ENCODE measurements at regions not wholly inside any gene's neighbourhood (a gene's known extent, or its start where the extent isn't known, plus 50 kb on each side); places are given as distances from the start of the nearest gene placed in this dataset.
"Not testable (repeated sequence)": the region's sequence is repeated elsewhere in the genome, so short reads cannot be mapped to it uniquely, and the experiment has no call there.

DNA sequence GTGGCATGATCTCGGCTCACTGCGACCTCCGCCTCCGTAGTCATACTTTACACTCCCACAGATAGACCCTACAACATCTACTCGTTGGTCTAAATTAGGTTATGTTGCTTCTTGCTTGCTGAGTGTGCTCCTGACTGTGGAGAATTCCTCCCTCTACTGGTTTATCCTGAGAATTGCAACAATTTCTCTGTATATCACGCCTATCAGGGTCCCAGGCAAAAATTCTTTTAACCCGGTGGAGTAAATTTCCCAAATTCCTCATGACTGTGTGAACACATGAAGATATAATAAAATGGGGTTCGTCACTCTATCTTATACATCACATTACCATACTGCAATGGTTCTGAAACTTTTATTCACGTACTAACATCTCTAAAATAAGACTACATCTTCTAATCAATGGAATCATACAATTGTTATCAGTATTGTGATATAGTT lies 156.7 kb downstream of the EVA1A start:
- Histone ChIP-seq H3K36me3 (no peaks in the 10 kb centered on the region), H3K27me3 (peaks cover 39% of the 10 kb centered on the region), H3K9me3 (no peaks in the 10 kb centered on the region), H3K4me3 (ENCODE audit: low read depth in 1 of 2, low read length in 1 of 2) (no peak overlapping the region), H3K4me1 (ENCODE audit: control insufficient read depth in 1 of 2, insufficient read depth in 1 of 2, low read depth in 1 of 2, low read length in 1 of 2) (no peaks in the 10 kb centered on the region), H3K27ac (no peak overlapping the region)
- TF ChIP-seq, protein P1, sequence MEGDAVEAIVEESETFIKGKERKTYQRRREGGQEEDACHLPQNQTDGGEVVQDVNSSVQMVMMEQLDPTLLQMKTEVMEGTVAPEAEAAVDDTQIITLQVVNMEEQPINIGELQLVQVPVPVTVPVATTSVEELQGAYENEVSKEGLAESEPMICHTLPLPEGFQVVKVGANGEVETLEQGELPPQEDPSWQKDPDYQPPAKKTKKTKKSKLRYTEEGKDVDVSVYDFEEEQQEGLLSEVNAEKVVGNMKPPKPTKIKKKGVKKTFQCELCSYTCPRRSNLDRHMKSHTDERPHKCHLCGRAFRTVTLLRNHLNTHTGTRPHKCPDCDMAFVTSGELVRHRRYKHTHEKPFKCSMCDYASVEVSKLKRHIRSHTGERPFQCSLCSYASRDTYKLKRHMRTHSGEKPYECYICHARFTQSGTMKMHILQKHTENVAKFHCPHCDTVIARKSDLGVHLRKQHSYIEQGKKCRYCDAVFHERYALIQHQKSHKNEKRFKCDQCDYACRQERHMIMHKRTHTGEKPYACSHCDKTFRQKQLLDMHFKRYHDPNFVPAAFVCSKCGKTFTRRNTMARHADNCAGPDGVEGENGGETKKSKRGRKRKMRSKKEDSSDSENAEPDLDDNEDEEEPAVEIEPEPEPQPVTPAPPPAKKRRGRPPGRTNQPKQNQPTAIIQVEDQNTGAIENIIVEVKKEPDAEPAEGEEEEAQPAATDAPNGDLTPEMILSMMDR (IDR thresholded peaks at IDR 0.05), result peak; percentile 19

DNA sequence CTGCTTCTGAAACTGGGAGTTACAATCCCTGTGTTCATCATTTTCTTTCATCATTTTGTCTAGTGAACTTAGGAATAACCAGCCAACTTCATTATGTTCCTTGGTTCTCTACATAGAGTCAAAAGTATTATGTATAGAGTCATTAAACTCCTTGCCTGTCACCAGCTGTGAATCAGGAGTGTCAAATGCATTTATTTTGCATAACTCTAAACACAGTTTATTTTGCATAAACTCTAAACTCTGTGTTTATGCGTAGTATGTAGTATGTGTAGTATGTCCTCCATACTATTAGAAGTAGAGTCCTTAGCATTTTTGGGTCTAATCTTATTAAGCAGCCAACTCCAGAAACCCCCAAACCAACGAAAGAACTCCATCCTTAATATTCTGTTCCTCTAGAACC lies 164.4 kb downstream of the EVA1A start:
- no peaks in the 10 kb centered on the region for H3K9me3 ChIP-seq
- TF ChIP-seq, protein P1 (IDR thresholded peaks at IDR 0.05), result no peak
- no peak overlapping the region for H3K4me3 ChIP-seq (ENCODE audit: low read depth in 1 of 2, low read length in 1 of 2)
- no peaks in the 10 kb centered on the region for H3K36me3 ChIP-seq
- H3K27ac ChIP-seq, result no peak overlapping the region
- no peaks in the 10 kb centered on the region for H3K27me3 ChIP-seq
- H3K4me1 ChIP-seq (ENCODE audit: control insufficient read depth in 1 of 2, insufficient read depth in 1 of 2, low read depth in 1 of 2, low read length in 1 of 2), result no peaks in the 10 kb centered on the region

DNA sequence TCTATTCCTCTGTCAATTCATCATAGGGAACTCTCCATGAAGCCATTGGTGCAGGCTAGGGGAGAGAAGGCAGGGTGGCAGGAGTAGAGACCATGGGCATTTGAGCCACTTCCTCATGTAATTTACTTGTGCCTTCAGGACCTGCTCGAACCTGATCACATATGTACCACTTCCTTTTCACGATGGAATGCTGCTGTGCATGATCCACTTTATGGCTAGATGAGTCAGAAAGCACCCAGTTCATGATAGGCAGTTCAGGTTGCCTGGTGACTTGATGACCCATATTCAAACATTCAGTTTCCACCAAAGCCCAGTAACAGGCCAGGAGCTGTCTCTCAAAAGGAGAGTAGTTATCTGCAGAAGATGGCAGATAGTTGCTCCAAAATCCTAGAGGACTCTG lies 166.0 kb downstream of the EVA1A start:
- H3K4me1 ChIP-seq (ENCODE audit: control insufficient read depth in 1 of 2, insufficient read depth in 1 of 2, low read depth in 1 of 2, low read length in 1 of 2); H3K4me3 ChIP-seq (ENCODE audit: low read depth in 1 of 2, low read length in 1 of 2); H3K27ac ChIP-seq: not testable (repeated sequence)

DNA sequence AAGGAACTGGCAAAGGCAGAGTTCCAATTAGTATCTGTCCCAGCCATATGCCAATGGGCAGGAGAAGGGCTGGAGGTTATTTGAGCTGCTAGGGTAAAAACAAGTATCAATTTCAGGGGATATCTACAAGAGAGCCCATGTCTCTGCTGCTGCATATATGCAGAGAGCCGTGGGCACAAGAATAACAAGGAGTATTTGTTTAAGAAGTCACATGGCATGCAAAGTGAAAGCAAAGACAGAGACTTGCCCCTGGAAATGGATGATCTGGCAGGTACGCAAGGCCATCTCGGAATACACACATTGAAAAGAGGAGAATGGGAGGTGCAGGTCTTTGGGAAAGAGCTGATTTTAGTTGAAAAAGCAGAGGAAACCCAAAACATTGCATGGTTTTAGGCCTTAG lies 170.6 kb downstream of the EVA1A start:
- Histone ChIP-seq H3K27me3 (no peaks in the 10 kb centered on the region), H3K4me1 (ENCODE audit: control insufficient read depth in 1 of 2, insufficient read depth in 1 of 2, low read depth in 1 of 2, low read length in 1 of 2) (no peaks in the 10 kb centered on the region), H3K9me3 (no peaks in the 10 kb centered on the region), H3K36me3 (no peaks in the 10 kb centered on the region), H3K4me3 (ENCODE audit: low read depth in 1 of 2, low read length in 1 of 2) (no peak overlapping the region), H3K27ac (no peak overlapping the region)
- TF ChIP-seq, protein P1 (IDR thresholded peaks at IDR 0.05), result no peak

More for the DNA sequence above, 166.0 kb downstream of the EVA1A start:
- not testable (repeated sequence) for H3K27me3 ChIP-seq, H3K9me3 ChIP-seq, H3K36me3 ChIP-seq

DNA sequence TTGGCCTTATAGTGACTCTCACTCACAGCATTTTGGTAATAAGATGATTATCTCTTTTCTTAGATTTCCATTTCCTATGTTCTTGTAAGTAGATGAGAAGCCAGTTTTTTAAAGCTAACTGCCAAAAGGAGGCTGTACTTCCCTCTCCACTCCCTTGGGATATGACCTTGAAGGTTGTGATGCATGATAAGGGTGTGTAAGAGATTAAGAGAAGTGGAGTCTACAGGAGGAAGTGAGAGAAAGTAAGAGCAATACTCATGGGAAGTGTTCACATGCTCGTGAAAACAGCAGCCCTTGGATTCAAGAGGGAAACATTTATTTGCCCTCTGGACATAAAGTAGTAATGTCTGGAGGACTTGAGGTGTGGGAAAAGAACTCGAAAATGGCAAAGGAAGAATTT lies 171.5 kb downstream of the EVA1A start:
- Histone ChIP-seq H3K27ac (no peak overlapping the region), H3K4me1 (ENCODE audit: control insufficient read depth in 1 of 2, insufficient read depth in 1 of 2, low read depth in 1 of 2, low read length in 1 of 2) (no peaks in the 10 kb centered on the region), H3K27me3 (no peaks in the 10 kb centered on the region), H3K36me3 (no peaks in the 10 kb centered on the region), H3K4me3 (ENCODE audit: low read depth in 1 of 2, low read length in 1 of 2) (no peak overlapping the region), H3K9me3 (no peaks in the 10 kb centered on the region)
- TF ChIP-seq, protein P1 (IDR thresholded peaks at IDR 0.05), result no peak

DNA sequence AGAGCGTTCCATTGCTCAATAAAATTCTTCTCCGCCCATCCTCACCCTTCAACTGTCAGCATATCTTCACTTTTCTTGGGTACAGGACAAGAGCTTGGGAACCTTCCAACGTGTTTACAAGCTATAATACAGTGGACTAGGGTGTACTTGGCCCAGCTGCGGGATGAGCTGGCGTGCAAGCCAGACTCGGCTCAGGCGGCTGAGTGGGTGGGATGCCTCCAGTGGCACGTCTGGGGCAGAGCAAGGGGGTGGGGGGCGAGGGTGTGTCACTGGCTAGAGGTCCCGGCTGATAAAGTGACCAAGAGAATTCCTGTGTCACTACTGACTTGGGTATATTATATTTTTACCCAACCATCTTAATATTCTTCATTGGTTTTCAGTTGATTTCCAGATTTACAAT lies 179.7 kb downstream of the EVA1A start:
- Histone ChIP-seq H3K27ac (no peak overlapping the region), H3K27me3 (no peaks in the 10 kb centered on the region), H3K4me3 (ENCODE audit: low read depth in 1 of 2, low read length in 1 of 2) (no peak overlapping the region), H3K9me3 (no peaks in the 10 kb centered on the region), H3K4me1 (ENCODE audit: control insufficient read depth in 1 of 2, insufficient read depth in 1 of 2, low read depth in 1 of 2, low read length in 1 of 2) (no peaks in the 10 kb centered on the region), H3K36me3 (no peaks in the 10 kb centered on the region)
- TF ChIP-seq, protein P1 (IDR thresholded peaks at IDR 0.05), result no peak

All from neutrophil (primary cell).